Fibroblast of mammary gland (primary cell): ENCODE measurements at regions not wholly inside any gene's neighbourhood (a gene's known extent, or its start where the extent isn't known, plus 50 kb on each side); places are given as distances from the start of the nearest gene placed in this dataset.

ENCODE experiments used
- DNase-seq: peaks from one replicate; pipeline ENCODE4 v3.0.0-alpha.2; 2010; ENCODE audit warnings: low read depth
- H3K4me3 ChIP-seq: 2 replicates; pipeline ENCODE4 v1.5.1; 2011; ENCODE audit warnings: low read depth, mild to moderate bottlenecking, low read length, moderate library complexity; ENCODE audit not compliant: control insufficient read depth
- TF ChIP-seq, protein P1 (sequence below): conservative IDR thresholded peaks from 2 replicates; pipeline ENCODE4 v1.5.1; 2011; ENCODE audit warnings: low read depth, low read length, inconsistent platforms; ENCODE audit not compliant: control insufficient read depth, insufficient read depth

DNA sequence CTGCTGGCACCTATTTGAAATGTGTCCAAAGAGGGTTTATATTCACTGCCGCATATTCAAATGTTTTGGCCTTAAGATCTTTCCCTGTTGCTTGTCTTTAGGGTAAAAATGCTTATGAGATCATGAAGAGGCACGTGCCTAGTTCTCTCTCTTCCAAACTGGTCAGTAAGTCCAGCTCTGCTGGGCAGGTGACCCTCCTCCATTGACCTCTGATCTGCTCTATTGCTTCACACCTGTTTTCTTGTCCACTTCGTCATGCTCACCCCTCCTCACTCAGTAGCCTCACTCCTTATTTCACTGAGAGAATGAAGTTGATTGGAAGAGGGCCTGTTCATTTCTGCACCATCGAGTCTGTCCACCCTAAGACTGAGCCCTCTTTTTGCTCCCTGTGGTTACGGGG is 140.5 kb upstream of the COBL start:
- TF ChIP-seq, protein P1, sequence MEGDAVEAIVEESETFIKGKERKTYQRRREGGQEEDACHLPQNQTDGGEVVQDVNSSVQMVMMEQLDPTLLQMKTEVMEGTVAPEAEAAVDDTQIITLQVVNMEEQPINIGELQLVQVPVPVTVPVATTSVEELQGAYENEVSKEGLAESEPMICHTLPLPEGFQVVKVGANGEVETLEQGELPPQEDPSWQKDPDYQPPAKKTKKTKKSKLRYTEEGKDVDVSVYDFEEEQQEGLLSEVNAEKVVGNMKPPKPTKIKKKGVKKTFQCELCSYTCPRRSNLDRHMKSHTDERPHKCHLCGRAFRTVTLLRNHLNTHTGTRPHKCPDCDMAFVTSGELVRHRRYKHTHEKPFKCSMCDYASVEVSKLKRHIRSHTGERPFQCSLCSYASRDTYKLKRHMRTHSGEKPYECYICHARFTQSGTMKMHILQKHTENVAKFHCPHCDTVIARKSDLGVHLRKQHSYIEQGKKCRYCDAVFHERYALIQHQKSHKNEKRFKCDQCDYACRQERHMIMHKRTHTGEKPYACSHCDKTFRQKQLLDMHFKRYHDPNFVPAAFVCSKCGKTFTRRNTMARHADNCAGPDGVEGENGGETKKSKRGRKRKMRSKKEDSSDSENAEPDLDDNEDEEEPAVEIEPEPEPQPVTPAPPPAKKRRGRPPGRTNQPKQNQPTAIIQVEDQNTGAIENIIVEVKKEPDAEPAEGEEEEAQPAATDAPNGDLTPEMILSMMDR: no peak
- H3K4me3 ChIP-seq: no peak overlapping the region
- DNase-seq: no peak

DNA sequence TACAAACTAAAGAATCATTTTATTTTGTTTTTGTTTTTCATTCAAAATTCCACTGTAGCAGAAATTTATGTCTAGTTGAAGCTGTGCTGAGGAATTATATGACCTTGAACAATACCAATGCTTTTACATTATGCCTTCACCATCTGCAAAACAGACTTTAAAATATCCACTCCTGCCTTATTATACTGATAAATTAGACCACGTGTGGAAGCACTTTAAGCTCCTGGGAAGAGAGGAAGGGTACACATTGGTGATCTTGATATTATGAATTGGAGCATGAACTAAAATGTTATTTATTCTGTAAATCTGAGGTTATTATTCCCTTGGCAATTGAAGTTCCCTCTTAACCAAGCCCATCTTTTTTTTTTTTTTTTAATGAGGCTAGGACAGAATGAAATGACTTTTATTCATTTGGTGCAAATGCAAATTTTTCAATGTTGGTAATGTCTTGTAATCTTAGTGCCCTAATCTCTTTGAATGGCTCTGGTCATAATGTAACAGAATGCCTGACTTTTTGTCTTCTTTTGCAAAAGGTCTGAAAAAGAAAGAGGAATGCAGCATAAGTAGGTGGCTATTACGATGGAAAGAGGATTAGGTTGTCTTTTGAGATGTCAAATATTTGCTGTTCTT is 139.9 kb upstream of the COBL start:
- TF ChIP-seq, protein P1: no peak
- no peak overlapping the region for H3K4me3 ChIP-seq
- DNase-seq: no peak

DNA sequence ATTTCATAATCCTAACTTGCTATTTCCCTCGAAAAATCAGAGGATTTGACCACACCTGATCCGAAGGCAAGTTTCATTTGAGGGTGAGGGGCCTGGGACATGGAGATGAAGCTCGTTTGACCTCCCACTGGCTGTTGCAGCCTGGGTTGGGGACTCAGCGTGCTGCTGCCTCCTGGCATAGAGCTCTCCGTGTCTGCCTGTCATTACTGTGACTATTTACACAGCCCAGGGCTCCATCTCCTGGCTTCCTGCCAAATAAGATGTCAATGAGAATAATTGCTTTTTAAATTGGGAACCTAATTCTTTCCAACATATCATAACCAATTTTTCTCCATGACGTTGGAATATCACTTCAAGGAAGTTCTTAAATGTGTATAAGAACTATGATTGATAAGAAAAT is 139.3 kb upstream of the COBL start:
- no peak overlapping the region for H3K4me3 ChIP-seq
- TF ChIP-seq, protein P1: no peak
- no peak for DNase-seq

DNA sequence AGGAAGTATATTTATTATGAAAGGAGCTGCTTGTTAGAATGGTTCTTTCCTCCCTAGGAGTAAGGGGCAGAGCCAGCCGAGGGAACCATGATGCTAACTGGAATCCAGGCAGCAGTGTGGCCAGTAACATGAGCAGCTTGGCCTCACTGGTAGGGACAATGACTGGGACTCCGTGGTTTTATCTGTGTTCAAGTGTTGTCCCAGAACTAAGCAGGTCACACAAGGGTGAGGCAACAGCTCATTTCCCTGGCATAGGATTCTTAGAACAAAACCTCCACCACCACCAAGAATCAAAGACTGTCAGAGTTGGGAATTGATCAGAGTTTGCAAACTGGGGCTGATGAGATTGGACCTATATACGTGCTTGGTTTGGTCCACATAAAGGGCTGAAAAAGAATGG is 138.9 kb upstream of the COBL start:
- TF ChIP-seq, protein P1: no peak
- DNase-seq: no peak
- H3K4me3 ChIP-seq: no peak overlapping the region

DNA sequence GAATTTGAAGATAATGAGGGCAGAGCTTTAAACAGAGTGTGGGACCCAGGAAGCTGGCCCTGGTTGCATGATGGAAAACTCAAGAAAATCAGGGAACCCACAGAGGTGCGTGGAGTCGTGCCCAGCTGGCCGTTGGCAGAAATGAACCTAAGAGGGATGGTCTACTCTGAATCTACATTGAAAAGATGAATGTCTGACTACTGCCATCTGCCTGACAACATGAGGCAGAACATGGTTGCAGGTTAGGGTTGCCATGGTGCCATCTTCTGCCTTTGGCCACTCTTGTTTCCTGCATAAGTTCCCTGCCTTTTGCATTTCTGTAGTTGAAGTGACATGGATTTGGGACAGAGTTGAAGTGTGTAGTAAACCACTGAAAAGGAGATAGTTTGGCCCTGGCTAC is 138.5 kb upstream of the COBL start:
- no peak overlapping the region for H3K4me3 ChIP-seq
- DNase-seq: no peak
- TF ChIP-seq, protein P1: no peak

DNA sequence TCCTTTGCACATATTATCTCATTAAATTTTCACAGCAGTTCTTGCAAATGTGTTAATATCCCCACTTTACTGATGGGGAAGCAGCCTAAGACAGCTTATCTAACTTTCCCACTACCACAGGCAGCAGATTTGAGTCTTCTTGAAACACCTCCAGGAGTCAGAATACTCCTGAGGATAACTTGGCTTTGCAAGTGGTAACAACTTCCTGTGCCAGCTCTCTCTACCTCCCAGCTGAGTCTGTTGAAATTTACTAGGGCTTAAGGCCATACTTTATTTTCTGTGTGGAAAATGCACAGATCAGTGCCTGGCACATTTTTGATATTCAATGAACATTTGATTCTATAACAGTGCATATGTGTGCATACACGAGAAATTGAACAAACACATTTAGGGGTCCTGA is 136.1 kb upstream of the COBL start:
- no peak for DNase-seq
- TF ChIP-seq, protein P1: no peak
- no peak overlapping the region for H3K4me3 ChIP-seq
